CD4-positive, alpha-beta T cell (primary cell): ENCODE measurements at regions not wholly inside any gene's neighbourhood (a gene's known extent, or its start where the extent isn't known, plus 50 kb on each side); places are given as distances from the start of the nearest gene placed in this dataset.
"Not testable (repeated sequence)": the region's sequence is repeated elsewhere in the genome, so short reads cannot be mapped to it uniquely, and the experiment has no call there.

Source experiments
- ATAC-seq: fragments of 200-7000 bp; cut with Tn5 transposase; one replicate; pipeline ENCODE4 v1.10.0; 2022; ENCODE audit warnings: mild to moderate bottlenecking; ENCODE audit not compliant: poor library complexity
- CTCF ChIA-PET: fragments of 350-600 bp; sonication (Branson Sonifier 250); formaldehyde crosslinking; loops from one replicate; lab custom pipeline; 2021; ENCODE audit warnings: antibody characterized with exemption, inconsistent platforms; lab: Charles Lee
- POLR2A ChIA-PET: fragments of 350-600 bp; sonication (Branson Sonifier 250); formaldehyde crosslinking; loops from one replicate; lab custom pipeline; 2021; ENCODE audit warnings: antibody characterized with exemption, inconsistent platforms; lab: Charles Lee
- DNase-seq, 14 experiments: peaks; one replicate each; pipeline ENCODE4 v3.0.0-alpha.2; 2013 to 2020; ENCODE audit warnings: mixed read lengths in 2 of 14
- H3K27ac ChIP-seq, 2 donors: one replicate each; pipeline versions ENCODE4 v1.5.1 to v1.7.0; 2013; ENCODE audit warnings: low read length in 2 of 2, low read depth in 1 of 2, mild to moderate bottlenecking in 1 of 2
- H3K27me3 ChIP-seq, 2 experiments: 1 replicate in 1 of 2; 2 replicates in 1 of 2; pipeline versions ENCODE4 v1.6.1 to v1.7.0; 2013; ENCODE audit warnings: low read length in 2 of 2, control low read depth in 1 of 2, mild to moderate bottlenecking in 1 of 2, moderate library complexity in 1 of 2; ENCODE audit not compliant: insufficient read depth in 2 of 2, control insufficient read depth in 1 of 2
- H3K36me3 ChIP-seq: one replicate; pipeline ENCODE4 v1.6.1; 2013; ENCODE audit warnings: low read length, control low read depth; ENCODE audit not compliant: insufficient read depth
- H3K4me1 ChIP-seq: one replicate; pipeline ENCODE4 v1.6.1; 2013; ENCODE audit warnings: low read length, control low read depth; ENCODE audit not compliant: insufficient read depth
- H3K4me3 ChIP-seq: one replicate; pipeline ENCODE4 v1.5.1; 2013; ENCODE audit warnings: mild to moderate bottlenecking, low read length, moderate library complexity
- H3K9me3 ChIP-seq, 2 experiments: 1 replicate in 1 of 2; 2 replicates in 1 of 2; pipeline versions ENCODE4 v1.6.1 to v1.7.0; 2013; ENCODE audit warnings: low read length in 2 of 2, mild to moderate bottlenecking in 2 of 2, control low read depth in 1 of 2, moderate library complexity in 1 of 2; ENCODE audit not compliant: control insufficient read depth in 1 of 2, insufficient read depth in 1 of 2
- H3K27ac Mint-ChIP-seq: one replicate; pipeline ENCODE4 v1.8.0; 2020; ENCODE audit warnings: mixed read lengths
- H3K27me3 Mint-ChIP-seq: one replicate; pipeline ENCODE4 v1.8.0; 2021; ENCODE audit warnings: mixed read lengths
- H3K36me3 Mint-ChIP-seq: one replicate; pipeline ENCODE4 v1.8.0; 2021; ENCODE audit warnings: low read depth, mixed read lengths
- H3K4me1 Mint-ChIP-seq: one replicate; pipeline ENCODE4 v1.8.0; 2021; ENCODE audit warnings: low read depth, mixed read lengths
- H3K4me3 Mint-ChIP-seq: one replicate; pipeline ENCODE4 v1.8.0; 2020; ENCODE audit warnings: mild to moderate bottlenecking, mixed read lengths
- H3K9me3 Mint-ChIP-seq: one replicate; pipeline ENCODE4 v1.8.0; 2020; ENCODE audit warnings: mixed read lengths
- CTCF ChIP-seq: fragments of 200-600 bp; IDR thresholded peaks from one replicate; pipeline ENCODE4 v1.8.0; 2022; ENCODE audit warnings: antibody characterized with exemption, mild to moderate bottlenecking
- intact Hi-C, 2 experiments: fragments of 100-400 bp; cut with DNase I in 1 of 2; cut with micrococcal nuclease in 1 of 2; formaldehyde crosslinking; loops; one replicate each; pipeline versions ENCODE4 v1.15.1 to v1.9.0; 2023 to 2025; cut with DNase I, micrococcal nuclease

- peaks cover 44% of the 10 kb centered on the region for H3K36me3 Mint-ChIP-seq
- peaks cover 84% of the 10 kb centered on the region for H3K4me1 ChIP-seq
- H3K27me3 Mint-ChIP-seq: no peaks in the 10 kb centered on the region
- ATAC-seq (no peak), DNase-seq (no peak)
- H3K9me3 ChIP-seq: no peaks in the 10 kb centered on the region
- intact Hi-C loops: no loop called here
- H3K4me3 ChIP-seq: no peak overlapping the region
- H3K9me3 Mint-ChIP-seq: no peaks in the 10 kb centered on the region
- H3K27me3 ChIP-seq: no peaks in the 10 kb centered on the region
- peaks cover 34% of the 10 kb centered on the region for H3K36me3 ChIP-seq
- H3K27ac ChIP-seq: no peak overlapping the region
- CTCF ChIA-PET: no interaction called here
- POLR2A ChIA-PET: no interaction called here
- H3K4me1 Mint-ChIP-seq: peaks cover 58% of the 10 kb centered on the region
- peak overlapping the region; percentile 69 for H3K27ac Mint-ChIP-seq
- H3K4me3 Mint-ChIP-seq: no peak overlapping the region
- TF ChIP-seq CTCF: no peak
Observed at GRCh38 chrY:7285388-7285787, 373.8 kb upstream of the AMELY start.

GRCh38 chrY:7283001-7283400 is 371.4 kb upstream of the AMELY start:
- peak; percentile 16 for ATAC-seq
- H3K36me3 ChIP-seq: peaks cover 34% of the 10 kb centered on the region
- Mint-ChIP-seq H3K4me1 (peaks cover 64% of the 10 kb centered on the region), H3K27me3 (no peaks in the 10 kb centered on the region), H3K4me3 (peak overlapping the region; percentile 55), H3K27ac (peak overlapping the region; percentile 87), H3K36me3 (peaks cover 49% of the 10 kb centered on the region), H3K9me3 (no peaks in the 10 kb centered on the region)
- peak; percentile 21 for TF ChIP-seq CTCF
- H3K9me3 ChIP-seq: no peaks in the 10 kb centered on the region
- ChIA-PET POLR2A (interaction anchor here (0.9 to 1.8 kb wide), 4 partner anchors 9 to 43 kb away, joined by 3 to 11 read pairs (median 4); no protein-coding TSS in a partner anchor), CTCF (no interaction called here)
- peak in 3 of 14 experiments; percentile 55 to 57 (median 57) for DNase-seq
- intact Hi-C loops: no loop called here
- H3K4me3 ChIP-seq: peak overlapping the region; percentile 1
- peak overlapping the region in 1 of 2 donors; percentile 11 for H3K27ac ChIP-seq
- H3K27me3 ChIP-seq: no peaks in the 10 kb centered on the region
- H3K4me1 ChIP-seq: peaks cover 83% of the 10 kb centered on the region

GRCh38 chrY:7280151-7280740 is 368.7 kb upstream of the AMELY start:
- H3K4me3 ChIP-seq, intact Hi-C loops, H3K9me3 ChIP-seq, POLR2A ChIA-PET, CTCF ChIA-PET, H3K27me3 ChIP-seq, H3K27me3 Mint-ChIP-seq, H3K27ac ChIP-seq, H3K9me3 Mint-ChIP-seq: not testable (repeated sequence)
- peak in 3 of 14 experiments; percentile 53 to 66 (median 61) for DNase-seq
- Mint-ChIP-seq H3K36me3 (peaks cover 42% of the 10 kb centered on the region), H3K4me1 (peaks cover 70% of the 10 kb centered on the region), H3K4me3 (peak overlapping the region; percentile 84), H3K27ac (peak overlapping the region; percentile 93)
- H3K4me1 ChIP-seq: peaks cover 75% of the 10 kb centered on the region
- H3K36me3 ChIP-seq: peaks cover 21% of the 10 kb centered on the region
- peak; percentile 73 for ATAC-seq
